ENCODE measurements at regions not wholly inside any gene's neighbourhood (a gene's known extent, or its start where the extent isn't known, plus 50 kb on each side); places are given as distances from the start of the nearest gene placed in this dataset.

DNA sequence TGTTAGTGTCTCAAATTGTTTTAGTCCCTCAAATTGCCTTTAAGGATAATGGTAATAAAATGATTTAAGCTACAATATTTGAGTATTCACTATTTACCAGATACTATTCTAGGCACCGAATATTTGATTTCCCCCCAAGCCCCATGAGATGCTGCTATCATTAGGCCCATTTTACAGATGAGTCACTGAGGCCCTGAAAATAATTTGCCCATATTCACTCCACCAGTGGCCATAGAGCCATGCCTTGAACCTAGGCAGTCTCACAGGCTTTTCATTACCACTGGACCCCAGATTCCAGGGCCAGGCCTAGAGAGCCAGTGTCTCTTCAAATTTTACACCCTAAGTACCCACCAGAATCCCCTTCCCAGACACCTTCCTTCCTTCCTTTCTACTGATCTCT is 133.7 kb downstream of the LINC00237 start:
- no peak for ATAC-seq
- Histone ChIP-seq H3K36me3 (no peaks in the 10 kb centered on the region), H3K4me3 (no peak overlapping the region), H3K9me3 (no peaks in the 10 kb centered on the region), H3K27ac (no peak overlapping the region), H3K27me3 (peaks cover 0 to 11% (median 5%) of the 10 kb centered on the region in 7 donors), H3K4me1 (no peaks in the 10 kb centered on the region)
- DNase-seq: no peak
- intact Hi-C loops (cut with DNase I): no loop called here
- TF ChIP-seq, protein P1, sequence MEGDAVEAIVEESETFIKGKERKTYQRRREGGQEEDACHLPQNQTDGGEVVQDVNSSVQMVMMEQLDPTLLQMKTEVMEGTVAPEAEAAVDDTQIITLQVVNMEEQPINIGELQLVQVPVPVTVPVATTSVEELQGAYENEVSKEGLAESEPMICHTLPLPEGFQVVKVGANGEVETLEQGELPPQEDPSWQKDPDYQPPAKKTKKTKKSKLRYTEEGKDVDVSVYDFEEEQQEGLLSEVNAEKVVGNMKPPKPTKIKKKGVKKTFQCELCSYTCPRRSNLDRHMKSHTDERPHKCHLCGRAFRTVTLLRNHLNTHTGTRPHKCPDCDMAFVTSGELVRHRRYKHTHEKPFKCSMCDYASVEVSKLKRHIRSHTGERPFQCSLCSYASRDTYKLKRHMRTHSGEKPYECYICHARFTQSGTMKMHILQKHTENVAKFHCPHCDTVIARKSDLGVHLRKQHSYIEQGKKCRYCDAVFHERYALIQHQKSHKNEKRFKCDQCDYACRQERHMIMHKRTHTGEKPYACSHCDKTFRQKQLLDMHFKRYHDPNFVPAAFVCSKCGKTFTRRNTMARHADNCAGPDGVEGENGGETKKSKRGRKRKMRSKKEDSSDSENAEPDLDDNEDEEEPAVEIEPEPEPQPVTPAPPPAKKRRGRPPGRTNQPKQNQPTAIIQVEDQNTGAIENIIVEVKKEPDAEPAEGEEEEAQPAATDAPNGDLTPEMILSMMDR (IDR thresholded peaks at IDR 0.05): no peak
- 76 to 87% methylated on average over 1 of the region's 1 CpG for WGBS, 2 donors

DNA sequence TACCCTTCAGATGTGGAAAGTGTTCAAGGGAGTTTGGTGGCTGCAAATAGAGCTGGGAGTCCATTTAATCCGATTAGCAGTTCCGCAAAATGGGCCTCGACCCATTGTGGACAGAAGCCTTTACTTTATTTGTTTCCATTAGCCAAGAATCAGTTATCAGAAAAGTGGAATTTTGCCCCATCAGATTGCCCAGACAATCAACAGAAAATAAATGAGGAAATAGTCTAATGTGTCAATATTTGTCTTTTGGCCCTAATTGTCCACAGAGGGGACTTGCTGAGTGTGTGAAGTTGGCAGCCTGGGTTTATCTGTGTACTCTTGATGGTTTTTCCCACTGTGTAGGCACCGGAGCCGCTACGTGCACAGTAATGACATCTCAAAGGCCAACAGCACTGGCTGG is 134.3 kb downstream of the LINC00237 start:
- Histone ChIP-seq H3K4me1 (no peaks in the 10 kb centered on the region), H3K4me3 (no peak overlapping the region), H3K27ac (no peak overlapping the region), H3K27me3 (peaks cover 0 to 12% (median 6%) of the 10 kb centered on the region in 7 donors), H3K36me3 (no peaks in the 10 kb centered on the region), H3K9me3 (no peaks in the 10 kb centered on the region)
- DNase-seq: no peak
- intact Hi-C loops (cut with DNase I): no loop called here
- 84 to 90% methylated on average over 6 of the region's 6 CpGs for WGBS, 2 donors
- TF ChIP-seq, protein P1 (IDR thresholded peaks at IDR 0.05): no peak
- no peak for ATAC-seq

DNA sequence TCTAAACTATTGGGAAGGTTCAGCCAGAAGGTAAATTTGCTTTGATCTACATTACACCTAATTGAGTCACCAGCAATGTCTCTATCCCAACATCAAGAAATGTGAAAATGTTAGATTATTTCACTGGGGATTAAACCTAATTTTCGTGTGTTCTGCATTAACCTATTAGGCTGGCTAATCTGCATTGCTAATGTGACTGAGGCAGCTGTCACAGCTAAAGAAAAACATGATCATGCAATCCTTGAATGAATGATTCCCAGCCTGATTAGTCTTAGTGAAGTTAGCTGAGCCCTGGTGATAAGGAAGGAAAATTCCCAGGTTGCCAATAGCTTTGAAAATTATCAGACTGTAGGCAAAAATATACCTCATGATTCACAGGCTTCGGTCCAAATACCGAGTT is 135.3 kb downstream of the LINC00237 start:
- DNase-seq: no peak
- 36 to 39% methylated on average over 3 of the region's 3 CpGs for WGBS, 2 donors
- TF ChIP-seq, protein P1 (IDR thresholded peaks at IDR 0.05): no peak
- Histone ChIP-seq H3K27me3 (peaks cover 0 to 16% (median 7%) of the 10 kb centered on the region in 7 donors), H3K4me3 (no peak overlapping the region), H3K36me3 (no peaks in the 10 kb centered on the region), H3K9me3 (no peaks in the 10 kb centered on the region), H3K27ac (no peak overlapping the region), H3K4me1 (no peaks in the 10 kb centered on the region)
- intact Hi-C loops (cut with DNase I): no loop called here
- no peak for ATAC-seq

DNA sequence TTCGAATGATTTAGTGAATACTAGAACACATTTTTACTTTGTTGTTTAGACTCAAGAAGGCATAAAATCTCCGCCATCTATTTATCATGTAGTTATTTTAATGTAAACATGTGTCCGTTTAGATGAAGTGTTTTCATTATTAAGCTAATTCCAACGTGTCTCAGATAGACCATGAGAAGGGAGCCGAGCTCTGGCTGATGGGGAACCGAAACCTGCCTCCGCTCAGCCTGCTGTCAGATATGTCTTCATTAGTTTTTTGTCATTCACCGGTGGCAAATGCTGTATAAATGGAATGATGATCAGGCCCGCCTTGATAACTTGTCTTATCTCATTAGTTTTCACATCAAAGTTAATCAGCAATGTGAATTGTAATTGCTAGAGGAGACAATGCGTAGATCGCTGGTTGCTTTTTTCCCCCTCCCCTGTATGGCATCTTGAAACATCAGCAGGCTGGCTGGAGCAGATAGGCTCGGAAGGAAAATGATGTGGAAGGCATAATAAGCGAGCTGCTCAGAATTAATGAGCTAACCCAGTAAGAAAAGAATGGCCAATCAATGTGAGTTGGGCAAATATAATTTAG is 136.4 kb downstream of the LINC00237 start:
- WGBS, 2 donors: 65 to 70% methylated on average over 13 of the region's 13 CpGs
- ATAC-seq: no peak

More for the DNA sequence above, 136.4 kb downstream of the LINC00237 start:
- intact Hi-C loops (cut with DNase I): loop anchor here in 1 of 10 donors (10.0 kb wide), 1 partner anchor 55 kb away; no protein-coding TSS in a partner anchor
- Histone ChIP-seq H3K4me3 (no peak overlapping the region), H3K4me1 (no peaks in the 10 kb centered on the region), H3K27me3 (peaks cover 0 to 19% (median 10%) of the 10 kb centered on the region in 7 donors), H3K36me3 (no peaks in the 10 kb centered on the region), H3K9me3 (no peaks in the 10 kb centered on the region), H3K27ac (no peak overlapping the region)
- TF ChIP-seq, protein P1 (IDR thresholded peaks at IDR 0.05): no peak
- no peak for DNase-seq
